HCEC 1CT (cell line): ENCODE measurements at regions not wholly inside any gene's neighbourhood (a gene's known extent, or its start where the extent isn't known, plus 50 kb on each side); places are given as distances from the start of the nearest gene placed in this dataset.
A peak's percentile ranks its signal among the peaks of the same experiment; 100 is the strongest.

Source experiments
- DNase-seq: peaks from one replicate; pipeline ENCODE4 v3.0.0-alpha.2; 2017

- DNase-seq: no peak
Observed at GRCh38 chr13:68390987-68391386, 1160.9 kb upstream of the PCDH9 start.

GRCh38 chr13:68386808-68387207 lies 1156.7 kb upstream of the PCDH9 start:
- DNase-seq: no peak

GRCh38 chr13:68380041-68380973 lies 1150.2 kb upstream of the PCDH9 start:
- no peak for DNase-seq

- DNase-seq: no peak
Observed at GRCh38 chr13:68378294-68378693, 1148.2 kb upstream of the PCDH9 start.

GRCh38 chr13:68375004-68375403 lies 1144.9 kb upstream of the PCDH9 start:
- DNase-seq: no peak

GRCh38 chr13:68369739-68370138 lies 1139.6 kb upstream of the PCDH9 start:
- peak; percentile 7 for DNase-seq

GRCh38 chr13:68368922-68369321 lies 1138.8 kb upstream of the PCDH9 start:
- DNase-seq: no peak

- no peak for DNase-seq
Observed at GRCh38 chr13:68359105-68359504, 1129.0 kb upstream of the PCDH9 start.

GRCh38 chr13:68358294-68358705 lies 1128.2 kb upstream of the PCDH9 start:
- peak; percentile 16 for DNase-seq

- DNase-seq: no peak
Observed at GRCh38 chr13:68350554-68350953, 1120.4 kb upstream of the PCDH9 start.

- no peak for DNase-seq
Observed at GRCh38 chr13:68347220-68347619, 1117.1 kb upstream of the PCDH9 start.

- no peak for DNase-seq
Observed at GRCh38 chr13:68345963-68346531, 1115.9 kb upstream of the PCDH9 start.

- DNase-seq: no peak
Observed at GRCh38 chr13:68323124-68323523, 1093.0 kb upstream of the PCDH9 start.

GRCh38 chr13:68319384-68319783 lies 1089.2 kb upstream of the PCDH9 start:
- no peak for DNase-seq

GRCh38 chr13:68304286-68304893 lies 1074.3 kb upstream of the PCDH9 start:
- peak; percentile 18 for DNase-seq

- no peak for DNase-seq
Observed at GRCh38 chr13:68293631-68294030, 1063.5 kb upstream of the PCDH9 start.

GRCh38 chr13:68292601-68293000 lies 1062.5 kb upstream of the PCDH9 start:
- DNase-seq: no peak

GRCh38 chr13:68291595-68291994 lies 1061.5 kb upstream of the PCDH9 start:
- DNase-seq: no peak

- no peak for DNase-seq
Observed at GRCh38 chr13:68275758-68276157, 1045.6 kb upstream of the PCDH9 start.

GRCh38 chr13:68272652-68273051 lies 1042.5 kb upstream of the PCDH9 start:
- no peak for DNase-seq

GRCh38 chr13:68264692-68265091 lies 1034.6 kb upstream of the PCDH9 start:
- no peak for DNase-seq

- DNase-seq: no peak
Observed at GRCh38 chr13:68261105-68261504, 1031.0 kb upstream of the PCDH9 start.

GRCh38 chr13:68257111-68257842 lies 1027.1 kb upstream of the PCDH9 start:
- peak; percentile 39 for DNase-seq
